HepG2 (cell line): ENCODE measurements at regions not wholly inside any gene's neighbourhood (a gene's known extent, or its start where the extent isn't known, plus 50 kb on each side); places are given as distances from the start of the nearest gene placed in this dataset.
A peak's percentile ranks its signal among the peaks of the same experiment; 100 is the strongest.

ENCODE experiments used
- ATAC-seq: fragments of 200-7000 bp; cut with Tn5 transposase; 3 replicates; pipeline ENCODE4 v1.9.1; 2020; ENCODE audit warnings: mild to moderate bottlenecking, moderate library complexity
- BruUV-seq: library from RNA; stranded (reverse); fragments of 400-500 nt; replicated peaks from 2 replicates; lab custom pipeline; 2021; lab: Mats Ljungman, UMichigan
- CTCF ChIA-PET: fragments of 300-600 bp; formaldehyde crosslinking; extraction: SDS; loops from one replicate; lab custom pipeline; 2021; ENCODE audit warnings: low total read pairs, inconsistent platforms, low intra/inter-chr PET ratio; lab: Yijun Ruan, JAX
- POLR2A ChIA-PET: fragments of 350-600 bp; sonication (Branson Sonifier 250); formaldehyde crosslinking; loops from one replicate; lab custom pipeline; 2020; ENCODE audit warnings: antibody characterized with exemption, inconsistent platforms; lab: Yijun Ruan, JAX
- DNase-seq: peaks from one replicate; pipeline ENCODE4 v3.0.0-alpha.2; 2015; ENCODE audit warnings: low spot score
- FAIRE-seq: peaks from 3 replicates; lab custom pipeline; 2011; peaks lifted over from hg19 to GRCh38; lab: Jason Lieb, UNC
- H2AFZ ChIP-seq: one replicate; pipeline ENCODE4 v1.6.1; 2011; ENCODE audit warnings: low read length, inconsistent platforms
- H3K27ac ChIP-seq: fragments of 300-600 bp; 3 replicates; pipeline ENCODE4 v1.8.0; 2011; ENCODE audit warnings: mixed run types, mild to moderate bottlenecking, mixed read lengths, low read length, inconsistent platforms; ENCODE audit not compliant: insufficient read depth; ENCODE audit errors: extremely low read length
- H3K27me3 ChIP-seq, 2 experiments: fragments of 200-600 bp in 1 of 2; 2 replicates in 1 of 2; 3 replicates in 1 of 2; pipeline versions ENCODE4 v1.6.0 to v1.8.0; 2011; ENCODE audit warnings: low read length in 2 of 2, mild to moderate bottlenecking in 2 of 2, moderate library complexity in 2 of 2, inconsistent platforms in 1 of 2; ENCODE audit not compliant: insufficient read depth in 2 of 2, control insufficient read depth in 1 of 2
- H3K36me3 ChIP-seq, 2 experiments: fragments of 200-600 bp in 1 of 2; replicated peaks in 1 of 2; 2 replicates in 1 of 2; 3 replicates in 1 of 2; pipeline versions ENCODE4 v1.5.1 to v1.8.0; 2011; ENCODE audit warnings: low read length in 2 of 2, inconsistent platforms in 1 of 2; ENCODE audit not compliant: insufficient read depth in 2 of 2, control insufficient read depth in 1 of 2
- H3K4me1 ChIP-seq: 2 replicates; pipeline ENCODE4 v1.5.1; 2012; ENCODE audit warnings: low read length, inconsistent platforms; ENCODE audit not compliant: insufficient read depth
- H3K4me2 ChIP-seq: 2 replicates; pipeline ENCODE4 v1.6.0; 2011; ENCODE audit warnings: low read depth, low read length, inconsistent platforms
- H3K4me3 ChIP-seq, 3 experiments: fragments of 200-600 bp in 1 of 3; sonication (generic), shearing (Covaris generic) in 1 of 3; replicated peaks in 1 of 3; 2 replicates each; pipeline ENCODE4 v1.5.1; 2011 to 2016; ENCODE audit warnings: low read length in 3 of 3, inconsistent platforms in 2 of 3, low read depth in 2 of 3, mild to moderate bottlenecking in 2 of 3, control low read depth in 1 of 3, mixed read lengths in 1 of 3; ENCODE audit not compliant: insufficient read depth in 1 of 3
- H3K79me2 ChIP-seq: one replicate; pipeline ENCODE4 v1.6.1; 2011; ENCODE audit warnings: low read length, inconsistent platforms; ENCODE audit not compliant: insufficient read depth
- H3K9ac ChIP-seq: 2 replicates; pipeline ENCODE4 v1.6.0; 2011; ENCODE audit warnings: mild to moderate bottlenecking, low read depth, low read length, inconsistent platforms; ENCODE audit not compliant: insufficient read depth
- H3K9me3 ChIP-seq: 2 replicates; pipeline ENCODE4 v1.5.1; 2012; ENCODE audit warnings: mild to moderate bottlenecking, low read length
- H4K20me1 ChIP-seq: 2 replicates; pipeline ENCODE4 v1.6.0; 2011; ENCODE audit warnings: inconsistent platforms, mild to moderate bottlenecking, low read length, moderate library complexity; ENCODE audit not compliant: insufficient read depth
- ATF7 ChIP-seq, 2 experiments: fragments of 450-650 bp in 1 of 2; sonication (generic) in 1 of 2; formaldehyde crosslinking in 1 of 2; IDR thresholded peaks; 2 replicates each; pipeline versions ENCODE4 v1.4.0 to v1.6.1; 2016 to 2020; ENCODE audit warnings: antibody characterized with exemption in 1 of 2, mild to moderate bottlenecking in 1 of 2, missing genetic modification reagents in 1 of 2
- ATRX ChIP-seq: sonication (generic); formaldehyde crosslinking; IDR thresholded peaks from 2 replicates; pipeline ENCODE4 v1.4.0; 2020; ENCODE audit warnings: missing genetic modification reagents, borderline replicate concordance
- CEBPB ChIP-seq: IDR thresholded peaks from 2 replicates; pipeline ENCODE4 v1.6.1; 2011; ENCODE audit warnings: low read depth, low read length, improper control_type of control experiment, borderline replicate concordance
- CEBPG ChIP-seq: IDR thresholded peaks from 2 replicates; pipeline ENCODE4 v1.6.1; 2016
- EEA1 ChIP-seq: sonication (generic); formaldehyde crosslinking; IDR thresholded peaks from 2 replicates; pipeline ENCODE4 v1.5.1; 2020; ENCODE audit warnings: mild to moderate bottlenecking, missing genetic modification reagents, borderline replicate concordance
- SIN3A ChIP-seq: IDR thresholded peaks from 2 replicates; pipeline ENCODE4 v1.6.1; 2011; ENCODE audit warnings: low read depth, mild to moderate bottlenecking, control low read depth, low read length, borderline replicate concordance
- TCF7 ChIP-seq: sonication (generic); IDR thresholded peaks from 2 replicates; pipeline ENCODE4 v1.6.1; 2016; ENCODE audit warnings: antibody characterized with exemption, low read depth
- THYN1 ChIP-seq: sonication (generic); formaldehyde crosslinking; IDR thresholded peaks from 2 replicates; pipeline ENCODE4 v1.8.1; 2023; ENCODE audit warnings: low read depth, mild to moderate bottlenecking, moderate library complexity, missing genetic modification reagents, borderline replicate concordance
- ZNF543 ChIP-seq: sonication (generic); formaldehyde crosslinking; IDR thresholded peaks from 2 replicates; pipeline ENCODE4 v1.4.0; 2020; ENCODE audit warnings: mild to moderate bottlenecking, missing genetic modification reagents
- ZNF563 ChIP-seq: sonication (generic); formaldehyde crosslinking; IDR thresholded peaks from 2 replicates; pipeline ENCODE4 v1.8.0; 2022; ENCODE audit warnings: mild to moderate bottlenecking, moderate library complexity, missing genetic modification reagents
- WGBS: methylation state at CpG from one replicate; pipeline ENCODE4 v1.1.6; 2017; ENCODE audit warnings: low lambda C conversion rate; 5-methylcytosine and 5-hydroxymethylcytosine counted together
- in situ Hi-C: cut with HindIII; loops from 2 replicates; pipeline ENCODE4 v1.10.0; 2017; ENCODE audit warnings: low pct_unique_long_range_greater_than_20kb; ENCODE audit not compliant: extremely low pct_ligation_motif_present
- intact Hi-C: fragments of 100-400 bp; cut with micrococcal nuclease; formaldehyde crosslinking; loops from one replicate; pipeline ENCODE4 v1.10.0; 2022; ENCODE audit not compliant: unreplicated experiment
- TF ChIP-seq, protein P1 (sequence below): sonication (generic); formaldehyde crosslinking; IDR thresholded peaks from 2 replicates; pipeline ENCODE4 v1.4.0; 2020; ENCODE audit warnings: missing genetic modification reagents, borderline replicate concordance
- TF ChIP-seq, protein P2 (sequence below): sonication (generic); formaldehyde crosslinking; conservative IDR thresholded peaks from 2 replicates; pipeline ENCODE4 v1.4.0; 2020; ENCODE audit warnings: mild to moderate bottlenecking, missing genetic modification reagents, moderate library complexity
- TF ChIP-seq, protein P3 (sequence below): sonication (generic); formaldehyde crosslinking; IDR thresholded peaks from 2 replicates; pipeline ENCODE4 v1.4.0; 2020; ENCODE audit warnings: mild to moderate bottlenecking, low read depth, missing genetic modification reagents
- TF ChIP-seq, protein P4 (sequence below): sonication (generic); formaldehyde crosslinking; IDR thresholded peaks from 2 replicates; pipeline ENCODE4 v1.5.1; 2020; ENCODE audit warnings: missing genetic modification reagents, mild to moderate bottlenecking, borderline replicate concordance

DNA sequence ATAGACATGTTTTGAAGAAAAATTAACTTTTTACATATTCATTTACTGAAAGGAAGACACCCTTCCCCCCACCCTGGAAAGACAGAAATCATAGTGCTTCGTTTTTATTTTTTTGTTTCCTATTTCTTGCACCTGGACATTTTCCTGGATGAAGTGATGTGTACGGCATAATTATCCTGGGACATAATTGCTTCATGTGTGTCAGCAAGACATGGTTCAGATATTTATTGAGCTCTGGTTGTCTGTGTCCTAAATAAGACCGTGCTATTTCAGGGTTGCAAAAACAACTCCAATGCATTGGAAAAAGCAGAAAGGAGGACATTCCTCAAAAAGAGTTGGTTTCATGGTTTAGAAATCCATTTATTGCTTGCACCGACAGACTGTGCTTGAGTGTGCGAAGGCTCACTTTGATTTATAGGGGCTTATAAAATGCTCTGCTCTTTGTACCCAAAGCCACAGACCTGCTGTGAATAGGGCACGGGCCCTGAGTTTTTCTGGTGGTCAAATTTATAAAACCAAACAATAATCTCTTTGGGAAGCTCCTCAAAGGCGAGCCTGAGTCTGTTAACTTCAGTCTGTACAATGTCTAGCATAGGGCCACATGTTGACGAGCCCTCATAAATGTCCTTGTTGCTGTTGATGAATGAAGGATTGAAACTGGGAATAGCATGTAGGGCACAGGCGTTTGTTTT is 179.5 kb downstream of the SOX4 start (continued):
- TF ChIP-seq ATRX (CRISPR knock-in tag) = no peak
- TF ChIP-seq, protein P1, sequence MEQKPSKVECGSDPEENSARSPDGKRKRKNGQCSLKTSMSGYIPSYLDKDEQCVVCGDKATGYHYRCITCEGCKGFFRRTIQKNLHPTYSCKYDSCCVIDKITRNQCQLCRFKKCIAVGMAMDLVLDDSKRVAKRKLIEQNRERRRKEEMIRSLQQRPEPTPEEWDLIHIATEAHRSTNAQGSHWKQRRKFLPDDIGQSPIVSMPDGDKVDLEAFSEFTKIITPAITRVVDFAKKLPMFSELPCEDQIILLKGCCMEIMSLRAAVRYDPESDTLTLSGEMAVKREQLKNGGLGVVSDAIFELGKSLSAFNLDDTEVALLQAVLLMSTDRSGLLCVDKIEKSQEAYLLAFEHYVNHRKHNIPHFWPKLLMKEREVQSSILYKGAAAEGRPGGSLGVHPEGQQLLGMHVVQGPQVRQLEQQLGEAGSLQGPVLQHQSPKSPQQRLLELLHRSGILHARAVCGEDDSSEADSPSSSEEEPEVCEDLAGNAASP (CRISPR knock-in tag) = no peak

DNA sequence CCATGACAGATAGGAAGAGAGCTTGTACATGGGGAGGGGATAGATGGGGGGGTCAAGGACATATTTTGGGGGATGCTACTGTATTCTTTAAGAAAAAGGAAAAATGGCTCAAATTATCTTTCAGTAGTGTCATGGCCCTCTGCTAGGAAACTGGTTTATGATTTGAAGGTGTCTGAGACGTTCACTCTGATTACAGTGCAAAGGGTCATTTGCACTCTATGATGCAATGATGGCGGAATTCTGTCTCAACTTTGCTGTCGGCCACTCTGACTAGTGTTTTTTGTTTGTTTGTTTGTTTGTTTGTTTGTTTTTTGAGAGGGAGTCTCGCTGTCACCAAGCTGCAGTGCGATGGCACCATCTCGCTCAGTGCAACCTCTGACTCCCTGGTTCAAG is 180.0 kb downstream of the SOX4 start:
- CTCF ChIA-PET = no interaction called here
- no peak for FAIRE-seq
- BruUV-seq = no TSS peak
- Histone ChIP-seq H3K4me3 (no peak overlapping the region), H3K4me1 (0 out of 2 replicates have a peak, but pooled peaks cover 4% of the 10 kb centered on the region), H2AFZ (no peak overlapping the region), H3K4me2 (no peak overlapping the region), H3K9ac (no peak overlapping the region), H3K27ac (no peak overlapping the region), H3K79me2 (no peaks in the 10 kb centered on the region), H3K9me3 (no peaks in the 10 kb centered on the region), H4K20me1 (no peaks in the 10 kb centered on the region), H3K36me3 (no peaks in the 10 kb centered on the region), H3K27me3 (peaks cover 0 to 2% of the 10 kb centered on the region in 2 experiments; a peak in 1 of 5 replicates)
- no peak for DNase-seq
- in situ Hi-C loops = no loop called here
- intact Hi-C loops = no loop called here
- ATAC-seq = no peak
- WGBS = 25% methylated on average over 6 of the region's 6 CpGs
- POLR2A ChIA-PET = no interaction called here
- TF ChIP-seq CEBPB = peak; percentile 69
- TF ChIP-seq ZNF563 (CRISPR knock-in tag) = no peak
- no peak for TF ChIP-seq SIN3A
- no peak for TF ChIP-seq ZNF543 (CRISPR knock-in tag)
- 0 out of 2 replicates have a peak, but pooled peaks have one; percentile 6 for TF ChIP-seq CEBPG (CRISPR knock-in tag)
- TF ChIP-seq, protein P2, sequence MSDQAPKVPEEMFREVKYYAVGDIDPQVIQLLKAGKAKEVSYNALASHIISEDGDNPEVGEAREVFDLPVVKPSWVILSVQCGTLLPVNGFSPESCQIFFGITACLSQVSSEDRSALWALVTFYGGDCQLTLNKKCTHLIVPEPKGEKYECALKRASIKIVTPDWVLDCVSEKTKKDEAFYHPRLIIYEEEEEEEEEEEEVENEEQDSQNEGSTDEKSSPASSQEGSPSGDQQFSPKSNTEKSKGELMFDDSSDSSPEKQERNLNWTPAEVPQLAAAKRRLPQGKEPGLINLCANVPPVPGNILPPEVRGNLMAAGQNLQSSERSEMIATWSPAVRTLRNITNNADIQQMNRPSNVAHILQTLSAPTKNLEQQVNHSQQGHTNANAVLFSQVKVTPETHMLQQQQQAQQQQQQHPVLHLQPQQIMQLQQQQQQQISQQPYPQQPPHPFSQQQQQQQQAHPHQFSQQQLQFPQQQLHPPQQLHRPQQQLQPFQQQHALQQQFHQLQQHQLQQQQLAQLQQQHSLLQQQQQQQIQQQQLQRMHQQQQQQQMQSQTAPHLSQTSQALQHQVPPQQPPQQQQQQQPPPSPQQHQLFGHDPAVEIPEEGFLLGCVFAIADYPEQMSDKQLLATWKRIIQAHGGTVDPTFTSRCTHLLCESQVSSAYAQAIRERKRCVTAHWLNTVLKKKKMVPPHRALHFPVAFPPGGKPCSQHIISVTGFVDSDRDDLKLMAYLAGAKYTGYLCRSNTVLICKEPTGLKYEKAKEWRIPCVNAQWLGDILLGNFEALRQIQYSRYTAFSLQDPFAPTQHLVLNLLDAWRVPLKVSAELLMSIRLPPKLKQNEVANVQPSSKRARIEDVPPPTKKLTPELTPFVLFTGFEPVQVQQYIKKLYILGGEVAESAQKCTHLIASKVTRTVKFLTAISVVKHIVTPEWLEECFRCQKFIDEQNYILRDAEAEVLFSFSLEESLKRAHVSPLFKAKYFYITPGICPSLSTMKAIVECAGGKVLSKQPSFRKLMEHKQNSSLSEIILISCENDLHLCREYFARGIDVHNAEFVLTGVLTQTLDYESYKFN (CRISPR knock-in tag) = no peak
- TF ChIP-seq, protein P3, sequence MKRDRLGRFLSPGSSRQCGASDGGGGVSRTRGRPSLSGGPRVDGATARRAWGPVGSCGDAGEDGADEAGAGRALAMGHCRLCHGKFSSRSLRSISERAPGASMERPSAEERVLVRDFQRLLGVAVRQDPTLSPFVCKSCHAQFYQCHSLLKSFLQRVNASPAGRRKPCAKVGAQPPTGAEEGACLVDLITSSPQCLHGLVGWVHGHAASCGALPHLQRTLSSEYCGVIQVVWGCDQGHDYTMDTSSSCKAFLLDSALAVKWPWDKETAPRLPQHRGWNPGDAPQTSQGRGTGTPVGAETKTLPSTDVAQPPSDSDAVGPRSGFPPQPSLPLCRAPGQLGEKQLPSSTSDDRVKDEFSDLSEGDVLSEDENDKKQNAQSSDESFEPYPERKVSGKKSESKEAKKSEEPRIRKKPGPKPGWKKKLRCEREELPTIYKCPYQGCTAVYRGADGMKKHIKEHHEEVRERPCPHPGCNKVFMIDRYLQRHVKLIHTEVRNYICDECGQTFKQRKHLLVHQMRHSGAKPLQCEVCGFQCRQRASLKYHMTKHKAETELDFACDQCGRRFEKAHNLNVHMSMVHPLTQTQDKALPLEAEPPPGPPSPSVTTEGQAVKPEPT (CRISPR knock-in tag) = no peak
- TF ChIP-seq TCF7 = no peak
- TF ChIP-seq ATF7 (IDR thresholded peaks at IDR 0.05) = peak; percentile 49; the same call in 1 of the 2 replicates
- TF ChIP-seq ATF7 (CRISPR knock-in tag; IDR thresholded peaks at IDR 0.05) = no peak
- TF ChIP-seq THYN1 = no peak
- TF ChIP-seq, protein P4, sequence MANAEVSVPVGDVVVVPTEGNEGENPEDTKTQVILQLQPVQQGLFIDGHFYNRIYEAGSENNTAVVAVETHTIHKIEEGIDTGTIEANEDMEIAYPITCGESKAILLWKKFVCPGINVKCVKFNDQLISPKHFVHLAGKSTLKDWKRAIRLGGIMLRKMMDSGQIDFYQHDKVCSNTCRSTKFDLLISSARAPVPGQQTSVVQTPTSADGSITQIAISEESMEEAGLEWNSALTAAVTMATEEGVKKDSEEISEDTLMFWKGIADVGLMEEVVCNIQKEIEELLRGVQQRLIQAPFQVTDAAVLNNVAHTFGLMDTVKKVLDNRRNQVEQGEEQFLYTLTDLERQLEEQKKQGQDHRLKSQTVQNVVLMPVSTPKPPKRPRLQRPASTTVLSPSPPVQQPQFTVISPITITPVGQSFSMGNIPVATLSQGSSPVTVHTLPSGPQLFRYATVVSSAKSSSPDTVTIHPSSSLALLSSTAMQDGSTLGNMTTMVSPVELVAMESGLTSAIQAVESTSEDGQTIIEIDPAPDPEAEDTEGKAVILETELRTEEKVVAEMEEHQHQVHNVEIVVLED (CRISPR knock-in tag) = no peak
- TF ChIP-seq EEA1 (CRISPR knock-in tag) = no peak
